HG03095 (cell line): ENCODE measurements at regions not wholly inside any gene's neighbourhood (a gene's known extent, or its start where the extent isn't known, plus 50 kb on each side); places are given as distances from the start of the nearest gene placed in this dataset.

Experiments used
- ATAC-seq: cut with Tn5 transposase; IDR thresholded peaks from one replicate; pipeline ENCODE4 v1.9.1; 2021; ENCODE audit warnings: moderate library complexity; ENCODE audit not compliant: unreplicated experiment

DNA sequence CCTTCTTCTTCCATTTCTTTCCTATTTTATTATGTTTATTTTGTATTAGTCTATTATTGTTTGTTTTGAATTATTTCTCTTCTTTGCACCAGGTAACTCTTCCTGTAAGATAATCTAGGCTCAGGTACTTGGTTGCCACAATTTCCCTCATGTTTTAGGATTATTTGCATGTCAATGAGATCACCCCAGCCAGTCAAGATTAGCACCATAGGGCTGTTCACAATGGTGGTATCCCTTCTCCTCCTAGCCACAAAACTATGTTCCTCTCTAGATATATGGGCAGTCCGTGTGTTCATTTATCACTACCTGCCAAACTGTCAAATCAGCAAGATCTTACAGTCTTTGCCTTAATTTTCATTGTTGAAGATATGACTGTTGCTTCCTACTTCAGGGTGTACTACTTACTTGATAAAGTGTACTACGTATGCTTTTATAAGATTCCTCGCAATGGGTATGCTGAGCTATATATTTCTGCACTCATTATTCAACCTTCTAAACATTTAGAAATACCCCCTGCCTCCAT lies 1536.2 kb downstream of the PLA2G4A start:
- no peak for ATAC-seq

DNA sequence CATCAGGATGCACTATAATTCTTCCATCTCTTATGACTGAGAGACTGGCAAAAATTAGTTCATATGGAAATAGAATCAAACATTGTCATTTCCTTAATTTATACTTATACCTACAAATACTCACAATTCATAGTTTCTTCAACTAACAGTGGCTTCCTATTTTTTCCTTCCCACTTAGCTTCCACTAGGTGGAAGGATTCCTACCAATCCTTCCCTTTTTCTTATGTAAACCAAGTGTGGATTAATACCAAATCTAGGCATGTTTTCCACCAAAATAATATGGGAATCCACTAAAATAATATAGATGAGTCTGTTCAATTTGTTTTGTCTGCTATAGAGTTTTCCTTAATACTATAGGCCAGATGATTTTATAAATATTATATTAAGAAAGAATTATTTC lies 1537.1 kb downstream of the PLA2G4A start:
- ATAC-seq, result no peak

DNA sequence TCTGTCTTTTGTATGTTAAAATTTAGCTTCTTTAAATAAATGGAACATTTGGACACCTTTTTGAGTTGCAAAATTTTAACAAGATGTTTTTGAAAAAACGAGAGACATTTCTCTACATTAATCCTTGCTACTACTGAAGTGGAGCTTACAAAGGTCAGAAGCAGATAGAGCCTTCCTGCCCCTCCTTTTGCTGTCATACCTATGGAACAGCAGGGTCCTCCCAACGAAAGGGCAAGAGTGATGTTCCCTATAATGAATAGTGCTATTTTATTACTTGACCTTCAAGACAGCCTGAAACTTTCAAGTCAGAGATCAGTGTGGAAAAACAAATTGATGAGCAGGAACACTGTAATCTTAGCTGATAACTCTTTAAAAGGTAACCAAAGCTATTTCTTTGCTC lies 1538.9 kb downstream of the PLA2G4A start:
- no peak for ATAC-seq

DNA sequence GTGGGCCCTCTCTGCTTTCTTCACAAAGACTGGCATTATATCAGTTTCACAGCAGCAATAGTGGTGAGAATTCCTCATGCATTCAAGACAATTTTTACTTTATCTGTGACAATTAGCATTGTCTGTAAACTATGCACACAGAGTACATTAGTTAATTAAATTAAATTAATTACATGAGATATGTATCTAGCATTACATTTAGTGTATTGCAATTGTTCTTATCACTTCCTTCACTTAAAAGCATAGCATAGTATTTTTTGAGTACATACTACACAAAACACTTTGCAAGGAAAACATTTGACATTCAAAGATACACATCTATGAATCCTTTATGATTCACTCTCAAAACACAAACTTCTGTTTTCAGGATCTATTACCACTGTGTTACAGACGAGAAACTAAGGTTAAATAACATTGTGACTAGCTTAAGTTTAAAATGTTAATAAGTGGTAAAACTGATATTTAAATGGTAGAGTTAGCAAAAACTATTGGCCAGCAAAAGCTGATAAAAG lies 1542.6 kb downstream of the PLA2G4A start:
- no peak for ATAC-seq

DNA sequence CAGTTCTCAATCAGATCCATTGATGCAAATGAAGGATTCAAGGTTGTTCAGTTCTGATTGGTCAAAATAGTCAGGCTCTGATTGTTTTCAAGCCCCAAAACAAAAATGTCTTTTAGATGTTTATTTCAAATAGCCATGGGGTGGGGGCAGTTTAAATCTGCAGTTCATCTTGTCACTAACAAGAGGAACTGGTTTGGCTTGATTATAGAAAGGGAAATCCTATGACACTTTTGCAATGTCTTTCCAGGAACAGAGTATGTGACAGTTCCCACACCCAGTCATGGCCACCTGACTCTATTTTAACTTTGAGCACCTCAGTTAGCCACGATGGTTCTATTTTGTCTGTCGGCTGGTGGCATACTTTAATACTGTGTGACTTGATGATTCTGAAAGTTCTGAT lies 1544.1 kb downstream of the PLA2G4A start:
- ATAC-seq, result no peak

DNA sequence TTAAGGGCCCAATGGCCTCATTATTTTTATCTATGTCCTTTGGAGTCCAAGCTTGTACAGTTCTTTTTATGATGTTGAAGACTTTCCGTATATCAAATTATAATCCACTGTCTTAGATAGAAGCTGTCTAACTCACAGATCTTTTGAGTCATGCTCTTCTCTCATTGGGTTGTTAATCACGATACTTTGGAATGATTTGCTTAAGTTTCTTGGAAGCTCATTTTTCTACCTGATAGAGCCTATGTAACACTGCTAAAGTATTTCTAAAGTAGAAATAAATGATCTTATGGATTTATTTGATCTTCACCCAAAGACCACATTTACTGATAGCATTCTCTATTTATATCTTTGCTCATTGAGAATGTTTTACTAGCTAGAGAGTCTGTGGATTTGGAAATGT lies 1554.1 kb downstream of the PLA2G4A start:
- no peak for ATAC-seq

DNA sequence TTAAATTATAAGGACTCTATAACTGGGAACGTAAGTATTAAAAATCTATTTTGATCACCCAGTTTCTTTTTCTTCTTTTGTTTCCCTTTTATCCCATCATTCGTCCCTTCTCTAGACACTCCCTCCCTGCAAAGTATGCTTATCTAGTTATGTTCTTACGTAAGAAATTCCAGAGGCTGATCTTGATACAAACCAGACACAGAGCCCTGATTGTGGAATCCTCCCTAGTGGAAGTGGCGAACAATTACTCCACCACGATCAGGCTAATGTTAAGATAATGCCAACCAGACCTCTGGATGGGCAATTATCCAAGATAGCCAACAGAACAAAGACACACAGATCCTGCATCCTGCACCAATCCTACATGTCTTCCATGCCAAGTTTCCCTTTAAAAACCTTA lies 1557.4 kb downstream of the PLA2G4A start:
- ATAC-seq, result no peak

DNA sequence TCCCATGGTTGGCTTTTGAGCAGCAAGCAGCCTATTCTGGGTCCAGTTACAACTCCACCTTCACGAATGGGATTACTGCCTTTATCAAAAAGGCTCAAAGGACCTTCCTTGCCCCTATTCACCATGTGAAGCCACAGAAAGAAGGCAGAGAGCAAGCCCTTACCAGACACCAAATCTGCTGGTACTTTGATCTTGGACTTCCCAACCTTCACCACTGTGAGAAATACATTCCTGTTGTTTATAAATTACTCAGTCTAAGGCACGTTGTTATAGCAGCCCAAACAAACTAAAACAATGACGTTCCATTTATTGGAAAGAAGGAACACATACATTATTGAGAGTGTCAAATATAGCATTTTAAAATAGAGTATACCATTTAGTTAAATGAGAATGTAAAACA lies 1557.9 kb downstream of the PLA2G4A start:
- no peak for ATAC-seq

DNA sequence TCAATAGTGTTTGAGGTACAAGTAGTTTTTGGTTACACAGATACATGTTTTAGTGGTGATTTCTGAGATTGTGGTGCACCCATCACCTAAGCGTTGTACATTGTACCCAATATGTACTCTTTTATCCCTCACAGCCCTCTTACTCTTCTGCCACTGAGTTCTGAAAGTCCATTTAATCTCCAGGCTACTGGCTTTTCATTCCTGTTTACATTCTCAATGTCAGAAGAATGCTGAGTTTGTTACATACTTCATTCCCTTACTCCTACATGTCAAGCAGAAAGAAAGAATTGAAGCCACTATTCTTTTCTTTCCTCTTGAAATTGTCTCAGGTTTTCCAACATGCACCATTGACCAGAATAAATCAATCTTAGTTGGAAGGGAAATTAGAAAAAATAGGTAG lies 1565.9 kb downstream of the PLA2G4A start:
- ATAC-seq, result no peak

DNA sequence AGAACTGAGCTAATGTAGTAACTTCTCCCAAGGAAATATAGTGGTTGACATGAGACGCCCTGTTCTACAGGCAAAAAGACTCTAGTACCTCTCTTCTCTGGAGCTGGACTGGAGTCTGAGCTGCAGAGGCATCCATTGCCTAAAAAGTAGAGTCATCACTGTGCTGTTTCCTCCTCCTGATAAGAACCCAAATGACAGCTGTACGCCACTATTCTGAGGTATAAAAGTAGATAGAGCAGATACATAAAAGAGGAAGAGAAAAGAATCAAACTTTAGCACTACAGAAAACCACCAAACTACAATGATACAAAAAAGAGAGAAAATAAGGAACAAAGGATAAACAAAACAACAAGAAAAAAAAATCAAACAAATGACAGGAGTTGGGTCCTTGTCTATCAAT lies 1568.8 kb downstream of the PLA2G4A start:
- no peak for ATAC-seq

DNA sequence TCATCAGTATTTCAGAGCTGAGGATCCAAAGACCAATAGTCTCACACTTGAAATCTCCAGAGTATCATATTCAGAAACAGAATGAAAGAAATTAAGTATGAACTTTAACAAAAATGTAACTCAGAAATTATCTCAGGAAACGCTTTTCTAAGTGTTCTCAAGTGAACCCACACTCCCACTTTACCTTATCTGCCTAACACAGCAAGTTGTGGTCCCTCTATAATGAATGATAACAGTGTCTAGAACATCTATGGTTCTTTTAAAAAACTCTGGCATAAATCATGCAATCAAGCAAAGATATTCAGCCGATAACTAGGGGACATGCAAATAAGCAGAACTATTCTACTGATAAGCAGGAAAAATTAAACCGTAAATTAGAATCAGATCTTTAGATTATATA lies 1574.2 kb downstream of the PLA2G4A start:
- no peak for ATAC-seq

DNA sequence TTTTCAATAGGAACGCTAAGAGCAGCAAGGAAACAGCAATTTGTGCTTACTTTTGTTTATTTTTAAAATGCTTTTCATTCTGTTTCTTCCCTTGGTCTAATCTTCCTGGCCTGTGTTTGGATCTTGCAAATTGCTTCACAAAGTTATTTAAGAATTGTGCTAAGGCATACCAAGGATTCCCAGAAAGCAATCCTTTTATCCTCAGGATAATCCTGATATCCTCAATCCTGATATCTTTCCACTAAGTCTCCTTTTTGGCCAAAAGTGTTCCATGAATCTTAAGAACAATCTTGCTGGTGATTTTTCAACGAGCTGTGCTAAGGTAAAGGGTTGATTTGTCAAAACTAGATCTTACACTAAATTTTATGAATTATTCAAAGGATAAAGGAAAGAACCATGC lies 1577.9 kb downstream of the PLA2G4A start:
- no peak for ATAC-seq

DNA sequence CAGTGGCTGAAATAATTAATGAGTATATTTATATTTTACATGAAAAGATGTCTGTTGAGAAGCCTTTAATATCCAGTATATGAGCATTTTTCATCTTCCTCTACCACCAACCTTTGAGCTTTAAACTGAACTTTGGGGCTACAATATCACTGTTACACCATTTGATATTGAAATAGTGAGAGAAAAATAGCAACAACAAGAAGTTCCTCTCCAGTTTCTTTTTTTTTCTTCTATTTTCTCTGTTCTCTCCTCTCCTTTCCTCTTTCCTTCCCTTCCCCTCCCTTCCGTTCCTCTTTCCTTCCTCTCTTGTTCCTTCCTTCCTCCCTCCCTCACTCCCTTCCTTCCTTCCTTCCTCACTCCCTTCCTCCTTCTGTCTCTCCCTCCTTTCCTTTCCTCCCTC lies 1591.4 kb downstream of the PLA2G4A start:
- ATAC-seq, result no peak

DNA sequence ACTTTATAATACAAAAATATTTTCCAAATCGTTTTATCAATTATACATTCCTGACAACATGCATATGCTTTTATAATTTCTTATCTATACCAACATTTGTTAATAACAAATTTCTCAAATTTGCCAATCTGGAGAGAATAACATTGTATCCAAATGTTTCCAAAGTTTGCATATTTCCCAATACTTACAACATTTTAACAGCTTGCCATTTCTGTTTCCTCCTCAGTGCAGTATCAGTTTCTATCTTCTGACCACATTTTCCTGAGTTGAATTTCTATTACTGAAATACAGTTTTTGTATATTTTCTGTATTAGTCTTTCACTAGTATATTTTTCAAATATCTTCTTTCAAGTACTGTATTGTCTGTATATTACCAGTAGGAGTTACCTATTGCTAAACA lies 1594.3 kb downstream of the PLA2G4A start:
- no peak for ATAC-seq

DNA sequence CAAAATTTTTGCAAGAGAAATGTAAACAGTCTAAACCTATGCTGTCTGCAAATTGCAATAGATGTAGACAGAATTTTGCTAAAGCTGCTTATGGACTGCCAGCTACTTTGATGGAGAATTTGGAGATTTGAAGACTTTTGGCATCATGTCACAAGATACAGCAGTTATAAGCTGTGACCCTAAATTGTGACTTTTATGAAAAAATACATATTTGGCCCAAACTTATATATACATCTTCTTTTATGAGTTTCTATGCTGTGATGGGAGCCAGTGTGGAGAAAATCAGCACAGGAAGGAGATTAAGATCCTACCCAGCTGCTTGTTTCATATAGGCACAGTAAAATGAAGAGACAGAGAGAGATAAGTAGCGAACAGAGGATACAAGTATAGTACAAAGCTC lies 1595.4 kb downstream of the PLA2G4A start:
- no peak for ATAC-seq

DNA sequence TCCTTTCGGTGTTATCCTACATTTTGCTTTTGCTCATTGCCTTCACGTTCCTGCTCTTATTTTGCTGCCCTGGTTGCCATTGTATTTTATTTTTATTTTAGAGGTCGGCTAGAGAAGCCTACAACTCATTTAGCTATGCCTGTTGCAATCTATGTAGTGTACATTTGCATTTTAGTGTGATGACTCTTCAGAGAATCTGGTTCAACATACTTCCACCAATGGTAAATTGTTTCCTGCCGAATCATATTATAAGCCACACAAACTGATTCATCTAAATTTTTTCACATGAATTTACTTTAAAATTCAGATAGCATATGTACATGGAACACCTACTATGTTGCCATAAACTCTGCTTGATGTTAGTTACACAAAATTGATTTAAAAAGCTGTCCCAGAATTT lies 1596.9 kb downstream of the PLA2G4A start:
- no peak for ATAC-seq

DNA sequence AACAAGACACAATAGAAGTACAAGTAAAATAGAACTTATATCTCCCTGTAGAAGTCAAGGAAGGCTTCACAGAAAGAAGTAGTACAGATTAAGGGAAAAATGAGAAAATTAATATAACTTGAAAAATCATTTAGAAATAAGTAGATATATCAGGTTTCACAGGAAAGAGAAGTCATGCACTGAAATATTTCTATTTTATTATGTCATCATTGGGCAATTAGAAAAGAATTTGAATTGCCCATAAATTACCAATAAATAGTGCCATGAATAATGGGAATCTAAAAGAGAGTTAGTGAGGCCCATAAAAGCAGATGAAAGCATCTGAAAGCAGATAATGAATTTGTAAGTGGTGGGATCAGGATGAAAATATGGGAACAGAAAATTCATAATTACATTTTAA lies 1597.8 kb downstream of the PLA2G4A start:
- ATAC-seq, result no peak

DNA sequence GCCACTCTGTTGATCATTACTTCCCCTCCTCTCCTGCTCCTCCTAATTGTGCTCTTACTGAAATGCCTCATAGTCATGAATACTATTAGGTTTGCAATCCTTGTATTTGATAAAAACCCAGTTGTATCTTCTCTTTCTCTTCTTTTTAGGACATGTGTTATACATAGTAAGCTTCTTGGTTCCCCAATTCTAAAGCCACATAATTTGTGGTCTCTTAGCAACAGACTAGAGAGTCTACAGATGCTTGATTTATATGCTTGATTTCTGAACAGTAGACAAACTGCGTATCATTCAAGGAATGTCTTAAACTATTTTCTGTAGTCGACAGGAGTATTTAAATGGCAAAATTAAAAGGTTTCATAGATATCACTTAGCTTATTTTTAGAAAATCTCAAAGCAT lies 1598.9 kb downstream of the PLA2G4A start:
- no peak for ATAC-seq

DNA sequence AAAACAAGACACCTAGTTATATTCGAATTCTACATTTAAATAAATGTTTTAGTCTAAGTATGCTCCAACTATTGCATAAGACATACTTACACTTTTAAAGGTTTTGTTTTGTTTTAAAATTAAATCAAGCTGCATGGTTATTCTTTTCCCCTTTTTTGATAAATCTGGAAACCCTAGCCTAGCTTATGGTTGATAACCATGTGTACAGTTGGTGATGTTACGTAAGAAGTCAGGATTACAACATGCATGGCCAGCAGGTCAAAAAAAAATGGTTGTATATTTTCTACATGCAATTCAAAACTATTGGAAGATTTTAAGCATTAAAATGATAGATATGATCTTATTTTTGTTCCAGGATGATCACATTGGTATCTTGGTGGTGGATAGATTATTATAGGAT lies 1600.6 kb downstream of the PLA2G4A start:
- no peak for ATAC-seq

DNA sequence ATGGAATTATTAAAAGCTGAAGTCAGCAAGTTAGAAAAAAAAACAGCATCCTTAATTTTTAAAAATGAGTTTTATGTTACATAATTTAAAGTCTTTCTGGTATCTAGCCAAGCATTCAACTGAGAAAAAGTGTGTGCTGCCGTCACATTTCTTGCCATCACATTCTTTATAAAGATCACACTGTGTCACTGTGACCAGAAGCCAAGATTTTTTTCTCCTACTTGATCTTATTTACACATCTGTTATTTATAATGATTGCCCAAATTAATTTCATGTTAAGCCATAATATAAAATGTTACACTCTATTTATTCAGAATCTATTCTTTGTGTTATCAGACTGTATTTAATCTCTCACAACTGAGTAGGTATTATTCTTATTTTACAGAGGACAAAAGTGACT lies 1603.7 kb downstream of the PLA2G4A start:
- ATAC-seq, result no peak

DNA sequence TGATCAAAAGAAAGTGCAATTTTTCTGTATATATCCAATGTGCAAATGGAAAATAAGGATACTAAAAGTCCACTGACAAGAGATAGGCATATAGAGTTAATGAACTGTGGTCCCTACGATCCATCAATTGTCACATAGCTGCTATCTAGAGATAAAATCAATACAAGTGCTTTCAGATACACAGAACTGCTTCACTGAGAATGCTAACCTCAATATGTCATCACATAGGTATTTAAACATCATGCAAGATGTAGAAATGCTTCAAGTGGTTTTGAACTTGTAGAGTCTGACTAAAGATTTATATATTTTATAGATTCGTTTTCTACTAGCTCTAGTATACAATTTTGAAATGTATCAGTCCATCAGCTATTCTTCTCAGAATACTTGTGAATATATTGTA lies 1604.7 kb downstream of the PLA2G4A start:
- ATAC-seq, result no peak

DNA sequence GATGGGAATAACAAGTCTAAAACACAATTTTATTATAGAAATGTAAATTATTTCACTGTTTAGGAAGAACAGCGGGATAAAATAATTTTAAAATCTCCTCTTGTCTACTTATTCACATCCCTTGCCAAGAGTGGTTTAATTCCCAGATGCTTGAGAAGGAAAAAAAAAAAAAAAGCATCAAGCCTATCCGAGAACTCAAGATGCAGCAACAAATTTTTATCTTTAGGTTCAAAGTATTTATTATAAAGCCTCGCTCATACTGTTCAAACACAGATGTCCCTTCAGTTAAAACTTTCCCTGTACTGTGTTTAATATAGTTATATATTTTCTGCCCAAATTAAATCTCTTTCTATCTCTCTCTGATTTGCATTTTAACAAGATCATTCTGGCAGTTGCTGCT lies 1615.8 kb downstream of the PLA2G4A start:
- ATAC-seq, result no peak

DNA sequence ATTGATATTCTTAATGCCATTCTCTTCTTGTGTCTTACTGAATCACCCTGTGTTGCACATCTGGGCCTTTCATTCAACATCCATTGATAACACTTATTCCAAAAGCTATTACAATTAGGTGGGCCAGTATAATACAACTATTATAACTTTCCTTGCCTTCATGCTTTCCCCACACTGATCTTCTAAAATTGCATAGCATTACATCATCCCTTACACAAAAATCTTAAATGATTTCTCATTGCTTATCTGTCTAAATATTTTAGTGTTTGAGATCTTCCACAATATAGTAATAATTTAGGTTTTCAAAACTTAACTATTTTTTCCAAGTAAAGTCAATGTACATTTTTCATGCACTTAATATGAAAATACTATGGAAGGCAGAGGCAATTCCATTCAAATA lies 1634.1 kb downstream of the PLA2G4A start:
- ATAC-seq, result no peak

DNA sequence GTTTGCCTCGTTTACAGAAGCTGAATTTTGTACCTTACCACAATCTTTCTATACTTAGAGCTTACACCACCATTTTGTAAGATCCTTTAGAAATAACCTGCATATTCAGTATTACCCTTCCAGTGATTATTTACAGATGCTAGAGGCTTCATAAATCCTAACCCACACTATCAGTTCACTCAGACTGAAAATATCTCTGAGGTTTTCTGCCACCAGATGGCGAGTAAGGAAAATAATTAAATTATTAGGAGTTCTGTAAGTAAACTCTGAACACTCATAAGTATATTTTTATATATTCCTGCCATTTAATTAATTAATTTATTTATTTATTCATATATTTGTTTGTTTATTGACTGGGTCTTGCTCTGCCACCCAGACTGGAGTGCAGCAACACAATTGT lies 1635.2 kb downstream of the PLA2G4A start:
- ATAC-seq, result no peak
